ENCODE measurements at regions not wholly inside any gene's neighbourhood (a gene's known extent, or its start where the extent isn't known, plus 50 kb on each side); places are given as distances from the start of the nearest gene placed in this dataset.

DNA sequence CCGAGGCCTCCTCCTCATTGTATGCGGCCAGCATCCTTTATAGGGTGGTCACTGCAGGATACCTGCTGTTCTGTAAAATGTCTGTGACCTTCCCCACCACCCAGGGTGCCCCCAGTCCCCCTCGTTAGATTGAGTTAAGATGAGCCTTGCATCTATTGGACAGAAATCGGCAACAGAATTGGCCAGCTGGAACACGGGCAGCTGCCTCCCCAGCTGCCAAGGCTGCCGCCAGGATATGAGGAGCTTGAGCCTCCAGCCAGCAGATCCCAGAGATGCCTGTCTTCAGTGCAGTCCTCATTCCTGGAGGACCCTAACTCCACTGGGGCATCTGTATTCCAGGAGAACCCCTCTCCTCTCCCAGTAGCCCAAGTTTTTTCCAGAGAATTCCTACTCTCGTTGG is 463.0 kb downstream of the TSHZ3 start:
- TF ChIP-seq, protein P1, sequence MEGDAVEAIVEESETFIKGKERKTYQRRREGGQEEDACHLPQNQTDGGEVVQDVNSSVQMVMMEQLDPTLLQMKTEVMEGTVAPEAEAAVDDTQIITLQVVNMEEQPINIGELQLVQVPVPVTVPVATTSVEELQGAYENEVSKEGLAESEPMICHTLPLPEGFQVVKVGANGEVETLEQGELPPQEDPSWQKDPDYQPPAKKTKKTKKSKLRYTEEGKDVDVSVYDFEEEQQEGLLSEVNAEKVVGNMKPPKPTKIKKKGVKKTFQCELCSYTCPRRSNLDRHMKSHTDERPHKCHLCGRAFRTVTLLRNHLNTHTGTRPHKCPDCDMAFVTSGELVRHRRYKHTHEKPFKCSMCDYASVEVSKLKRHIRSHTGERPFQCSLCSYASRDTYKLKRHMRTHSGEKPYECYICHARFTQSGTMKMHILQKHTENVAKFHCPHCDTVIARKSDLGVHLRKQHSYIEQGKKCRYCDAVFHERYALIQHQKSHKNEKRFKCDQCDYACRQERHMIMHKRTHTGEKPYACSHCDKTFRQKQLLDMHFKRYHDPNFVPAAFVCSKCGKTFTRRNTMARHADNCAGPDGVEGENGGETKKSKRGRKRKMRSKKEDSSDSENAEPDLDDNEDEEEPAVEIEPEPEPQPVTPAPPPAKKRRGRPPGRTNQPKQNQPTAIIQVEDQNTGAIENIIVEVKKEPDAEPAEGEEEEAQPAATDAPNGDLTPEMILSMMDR (conservative IDR thresholded peaks at IDR 0.05 in 1 of 2, IDR thresholded peaks at IDR 0.05 in 1 of 2; ENCODE audit: extremely low read depth in 1 of 2, insufficient read depth in 1 of 2, low read depth in 1 of 2, low read length in 2 of 2): no peak
- TF ChIP-seq EZH2 (IDR thresholded peaks at IDR 0.05; ENCODE audit: borderline replicate concordance, low read length): no peak

Measured in mammary epithelial cell (primary cell).